WTC11 (cell line): ENCODE measurements at regions not wholly inside any gene's neighbourhood (a gene's known extent, or its start where the extent isn't known, plus 50 kb on each side); places are given as distances from the start of the nearest gene placed in this dataset.

Source experiments
- CREB1 ChIP-seq: sonication (generic); formaldehyde crosslinking; IDR thresholded peaks from 2 replicates; pipeline ENCODE4 v1.8.0; 2023; ENCODE audit warnings: mild to moderate bottlenecking, missing genetic modification reagents
- KAT7 ChIP-seq: sonication (generic); formaldehyde crosslinking; IDR thresholded peaks from 2 replicates; pipeline ENCODE4 v1.8.1; 2023; ENCODE audit warnings: missing genetic modification reagents, mild to moderate bottlenecking, borderline replicate concordance
- ZNF232 ChIP-seq: sonication (generic); formaldehyde crosslinking; IDR thresholded peaks from 2 replicates; pipeline ENCODE4 v1.8.0; 2022; ENCODE audit warnings: mild to moderate bottlenecking, missing genetic modification reagents
- ZNF423 ChIP-seq: fragments of 250-450 bp; sonication (Bioruptor Pico); IDR thresholded peaks from 2 replicates; pipeline ENCODE4 v2.1.2; 2022; ENCODE audit warnings: mild to moderate bottlenecking, moderate library complexity
- TF ChIP-seq, protein P1 (sequence below): fragments of 200-600 bp; IDR thresholded peaks from 2 replicates; pipeline ENCODE4 v1.8.0; 2022; ENCODE audit warnings: antibody characterized with exemption
- TF ChIP-seq, protein P2 (sequence below): fragments of 250-450 bp; sonication (Bioruptor Pico); IDR thresholded peaks from 2 replicates; pipeline ENCODE4 v1.9.0; 2021; ENCODE audit warnings: mild to moderate bottlenecking
- TF ChIP-seq, protein P3 (sequence below): sonication (generic); formaldehyde crosslinking; IDR thresholded peaks from 2 replicates; pipeline ENCODE4 v1.8.1; 2023; ENCODE audit warnings: mild to moderate bottlenecking, missing genetic modification reagents, moderate library complexity
- TF ChIP-seq, protein P4 (sequence below): sonication (generic); formaldehyde crosslinking; IDR thresholded peaks from 2 replicates; pipeline ENCODE4 v1.8.0; 2022; ENCODE audit warnings: mild to moderate bottlenecking, missing genetic modification reagents

DNA sequence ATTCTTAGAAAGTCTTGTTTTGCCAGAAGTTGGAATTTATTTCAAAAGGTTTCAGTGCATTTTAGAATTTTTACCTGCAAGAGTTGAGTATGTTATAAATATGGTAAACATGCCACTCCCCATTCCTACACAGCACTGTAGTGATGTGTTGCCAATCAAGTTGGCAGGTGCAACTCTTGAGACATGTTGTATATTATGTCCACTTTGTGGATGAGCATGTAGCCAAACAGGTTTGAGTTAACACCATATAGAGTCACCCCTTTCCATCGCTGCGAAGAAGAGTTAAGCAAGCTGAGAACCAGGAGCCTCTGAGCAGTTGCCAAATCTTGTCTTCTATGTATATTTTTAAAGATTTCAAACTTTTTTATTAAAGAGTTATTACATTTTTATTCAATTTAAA lies 359.8 kb downstream of the LMO7 start:
- TF ChIP-seq KAT7 (no peak), CREB1 (no peak), ZNF232 (CRISPR knock-in tag) (no peak), ZNF423 (CRISPR knock-in tag) (no peak)
- TF ChIP-seq, protein P1, sequence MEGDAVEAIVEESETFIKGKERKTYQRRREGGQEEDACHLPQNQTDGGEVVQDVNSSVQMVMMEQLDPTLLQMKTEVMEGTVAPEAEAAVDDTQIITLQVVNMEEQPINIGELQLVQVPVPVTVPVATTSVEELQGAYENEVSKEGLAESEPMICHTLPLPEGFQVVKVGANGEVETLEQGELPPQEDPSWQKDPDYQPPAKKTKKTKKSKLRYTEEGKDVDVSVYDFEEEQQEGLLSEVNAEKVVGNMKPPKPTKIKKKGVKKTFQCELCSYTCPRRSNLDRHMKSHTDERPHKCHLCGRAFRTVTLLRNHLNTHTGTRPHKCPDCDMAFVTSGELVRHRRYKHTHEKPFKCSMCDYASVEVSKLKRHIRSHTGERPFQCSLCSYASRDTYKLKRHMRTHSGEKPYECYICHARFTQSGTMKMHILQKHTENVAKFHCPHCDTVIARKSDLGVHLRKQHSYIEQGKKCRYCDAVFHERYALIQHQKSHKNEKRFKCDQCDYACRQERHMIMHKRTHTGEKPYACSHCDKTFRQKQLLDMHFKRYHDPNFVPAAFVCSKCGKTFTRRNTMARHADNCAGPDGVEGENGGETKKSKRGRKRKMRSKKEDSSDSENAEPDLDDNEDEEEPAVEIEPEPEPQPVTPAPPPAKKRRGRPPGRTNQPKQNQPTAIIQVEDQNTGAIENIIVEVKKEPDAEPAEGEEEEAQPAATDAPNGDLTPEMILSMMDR, result no peak
- TF ChIP-seq, protein P2, sequence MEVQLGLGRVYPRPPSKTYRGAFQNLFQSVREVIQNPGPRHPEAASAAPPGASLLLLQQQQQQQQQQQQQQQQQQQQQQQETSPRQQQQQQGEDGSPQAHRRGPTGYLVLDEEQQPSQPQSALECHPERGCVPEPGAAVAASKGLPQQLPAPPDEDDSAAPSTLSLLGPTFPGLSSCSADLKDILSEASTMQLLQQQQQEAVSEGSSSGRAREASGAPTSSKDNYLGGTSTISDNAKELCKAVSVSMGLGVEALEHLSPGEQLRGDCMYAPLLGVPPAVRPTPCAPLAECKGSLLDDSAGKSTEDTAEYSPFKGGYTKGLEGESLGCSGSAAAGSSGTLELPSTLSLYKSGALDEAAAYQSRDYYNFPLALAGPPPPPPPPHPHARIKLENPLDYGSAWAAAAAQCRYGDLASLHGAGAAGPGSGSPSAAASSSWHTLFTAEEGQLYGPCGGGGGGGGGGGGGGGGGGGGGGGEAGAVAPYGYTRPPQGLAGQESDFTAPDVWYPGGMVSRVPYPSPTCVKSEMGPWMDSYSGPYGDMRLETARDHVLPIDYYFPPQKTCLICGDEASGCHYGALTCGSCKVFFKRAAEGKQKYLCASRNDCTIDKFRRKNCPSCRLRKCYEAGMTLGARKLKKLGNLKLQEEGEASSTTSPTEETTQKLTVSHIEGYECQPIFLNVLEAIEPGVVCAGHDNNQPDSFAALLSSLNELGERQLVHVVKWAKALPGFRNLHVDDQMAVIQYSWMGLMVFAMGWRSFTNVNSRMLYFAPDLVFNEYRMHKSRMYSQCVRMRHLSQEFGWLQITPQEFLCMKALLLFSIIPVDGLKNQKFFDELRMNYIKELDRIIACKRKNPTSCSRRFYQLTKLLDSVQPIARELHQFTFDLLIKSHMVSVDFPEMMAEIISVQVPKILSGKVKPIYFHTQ, result no peak
- TF ChIP-seq, protein P3, sequence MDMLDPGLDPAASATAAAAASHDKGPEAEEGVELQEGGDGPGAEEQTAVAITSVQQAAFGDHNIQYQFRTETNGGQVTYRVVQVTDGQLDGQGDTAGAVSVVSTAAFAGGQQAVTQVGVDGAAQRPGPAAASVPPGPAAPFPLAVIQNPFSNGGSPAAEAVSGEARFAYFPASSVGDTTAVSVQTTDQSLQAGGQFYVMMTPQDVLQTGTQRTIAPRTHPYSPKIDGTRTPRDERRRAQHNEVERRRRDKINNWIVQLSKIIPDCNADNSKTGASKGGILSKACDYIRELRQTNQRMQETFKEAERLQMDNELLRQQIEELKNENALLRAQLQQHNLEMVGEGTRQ (CRISPR knock-in tag), result no peak
- TF ChIP-seq, protein P4, sequence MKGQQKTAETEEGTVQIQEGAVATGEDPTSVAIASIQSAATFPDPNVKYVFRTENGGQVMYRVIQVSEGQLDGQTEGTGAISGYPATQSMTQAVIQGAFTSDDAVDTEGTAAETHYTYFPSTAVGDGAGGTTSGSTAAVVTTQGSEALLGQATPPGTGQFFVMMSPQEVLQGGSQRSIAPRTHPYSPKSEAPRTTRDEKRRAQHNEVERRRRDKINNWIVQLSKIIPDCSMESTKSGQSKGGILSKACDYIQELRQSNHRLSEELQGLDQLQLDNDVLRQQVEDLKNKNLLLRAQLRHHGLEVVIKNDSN (CRISPR knock-in tag), result no peak
